ENCODE measurements at regions not wholly inside any gene's neighbourhood (a gene's known extent, or its start where the extent isn't known, plus 50 kb on each side); places are given as distances from the start of the nearest gene placed in this dataset.
"Not testable (repeated sequence)": the region's sequence is repeated elsewhere in the genome, so short reads cannot be mapped to it uniquely, and the experiment has no call there.

DNA sequence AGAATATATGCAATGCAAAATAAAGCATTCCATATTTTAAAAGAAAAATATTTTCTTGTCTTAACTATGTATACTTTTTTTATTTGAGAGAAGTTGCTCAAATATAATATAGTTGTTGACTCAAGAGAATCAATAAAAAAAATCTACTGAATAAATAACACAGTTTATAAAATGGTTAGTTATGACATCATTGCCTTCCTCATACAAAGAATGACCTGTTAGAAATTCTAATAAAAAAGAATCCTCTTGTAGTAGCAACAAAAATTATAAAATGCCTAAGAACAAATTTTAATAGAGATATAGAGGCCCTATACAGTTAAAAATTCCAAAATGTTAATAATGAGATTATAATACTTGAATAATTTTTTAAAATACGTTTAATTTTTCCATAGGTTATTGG, 96.5 kb upstream of the AHI1 start:
- Mint-ChIP-seq H3K36me3 (peaks cover 1% of the 10 kb centered on the region), H3K9me3 (peaks cover 4% of the 10 kb centered on the region), H3K27me3 (no peaks in the 10 kb centered on the region), H3K4me1 (no peaks in the 10 kb centered on the region), H3K27ac (no peak overlapping the region), H3K4me3 (no peak overlapping the region)

DNA sequence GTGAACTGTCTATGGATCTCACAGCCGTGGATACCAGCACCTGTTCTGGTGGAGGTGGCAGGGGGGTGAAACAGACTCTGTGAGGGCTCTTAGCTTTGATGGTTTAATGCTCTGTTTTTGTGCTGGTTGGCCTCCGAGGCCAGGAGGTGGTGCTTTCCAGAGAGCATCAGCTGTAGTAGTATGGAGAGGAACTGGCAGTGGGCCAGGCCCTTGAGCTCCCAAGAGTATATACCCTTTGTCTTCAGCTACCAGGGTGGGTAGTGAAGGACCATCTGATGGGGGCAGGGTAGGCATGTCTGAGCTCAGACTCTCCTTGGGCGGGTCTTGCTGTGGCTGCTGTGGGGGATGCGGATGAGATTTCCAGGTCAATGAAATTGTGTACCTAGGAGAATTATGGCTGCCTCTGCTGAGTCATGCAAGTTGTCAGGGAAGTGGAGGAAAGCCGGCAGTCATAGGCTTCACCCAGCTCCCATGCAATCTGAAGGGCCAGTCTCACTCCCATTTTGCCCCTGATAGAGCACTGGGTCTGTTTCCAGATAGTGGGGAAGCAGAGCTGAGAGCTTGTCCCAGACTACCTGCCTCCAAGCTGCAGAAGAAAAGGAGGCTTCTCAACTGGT, 102.7 kb upstream of the AHI1 start:
- H3K27me3 Mint-ChIP-seq, result no peaks in the 10 kb centered on the region
- no peaks in the 10 kb centered on the region for H3K4me1 Mint-ChIP-seq
- H3K36me3 Mint-ChIP-seq, result peaks cover 6% of the 10 kb centered on the region
- H3K4me3 Mint-ChIP-seq, result no peak overlapping the region
- no peak overlapping the region for H3K27ac Mint-ChIP-seq
- H3K9me3 Mint-ChIP-seq, result peaks cover 4% of the 10 kb centered on the region

DNA sequence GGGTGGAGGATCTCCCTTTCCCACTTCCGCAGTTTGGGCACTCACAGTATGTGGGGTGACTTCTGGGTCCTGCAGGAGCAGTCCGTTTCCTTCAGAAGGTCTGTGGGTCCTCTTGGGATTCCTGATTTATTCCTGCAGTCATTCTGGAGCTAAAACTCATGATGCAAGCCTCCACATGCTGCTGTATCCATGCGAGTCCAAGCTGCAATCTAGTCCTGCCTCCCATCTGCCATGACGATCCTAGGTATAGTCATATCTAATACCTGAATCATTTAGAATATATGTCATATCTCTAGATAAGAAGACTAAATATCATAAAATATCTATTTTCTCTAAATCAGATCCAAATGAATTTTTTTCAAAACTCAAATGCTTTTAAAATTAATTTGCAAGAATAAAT, 103.4 kb upstream of the AHI1 start:
- Mint-ChIP-seq H3K27me3 (no peaks in the 10 kb centered on the region), H3K36me3 (peaks cover 6% of the 10 kb centered on the region), H3K9me3 (peaks cover 4% of the 10 kb centered on the region), H3K27ac (no peak overlapping the region), H3K4me1 (no peaks in the 10 kb centered on the region), H3K4me3 (no peak overlapping the region)

DNA sequence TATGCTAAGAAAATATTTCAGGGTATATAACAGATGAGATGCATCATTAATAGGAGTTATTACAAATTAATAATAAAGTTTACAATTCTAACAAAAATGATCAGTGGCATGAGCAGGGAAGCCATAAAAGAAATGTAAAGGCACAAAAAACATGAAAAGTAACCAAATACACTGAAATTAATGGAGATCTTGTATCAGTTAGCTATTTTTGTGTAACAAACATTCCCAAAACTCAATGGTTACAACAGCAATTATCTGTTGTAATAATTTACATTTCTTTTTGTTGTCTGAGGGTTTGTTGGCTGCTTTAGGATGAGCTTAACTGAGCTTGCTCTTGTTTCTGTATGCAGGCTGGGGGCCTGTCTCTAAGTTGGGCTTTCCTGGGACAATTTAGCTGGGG, 104.3 kb upstream of the AHI1 start:
- Mint-ChIP-seq H3K9me3 (peaks cover 4% of the 10 kb centered on the region), H3K36me3 (peaks cover 6% of the 10 kb centered on the region), H3K27me3 (no peaks in the 10 kb centered on the region), H3K4me1 (peaks cover 5% of the 10 kb centered on the region), H3K27ac (no peak overlapping the region), H3K4me3 (no peak overlapping the region)

DNA sequence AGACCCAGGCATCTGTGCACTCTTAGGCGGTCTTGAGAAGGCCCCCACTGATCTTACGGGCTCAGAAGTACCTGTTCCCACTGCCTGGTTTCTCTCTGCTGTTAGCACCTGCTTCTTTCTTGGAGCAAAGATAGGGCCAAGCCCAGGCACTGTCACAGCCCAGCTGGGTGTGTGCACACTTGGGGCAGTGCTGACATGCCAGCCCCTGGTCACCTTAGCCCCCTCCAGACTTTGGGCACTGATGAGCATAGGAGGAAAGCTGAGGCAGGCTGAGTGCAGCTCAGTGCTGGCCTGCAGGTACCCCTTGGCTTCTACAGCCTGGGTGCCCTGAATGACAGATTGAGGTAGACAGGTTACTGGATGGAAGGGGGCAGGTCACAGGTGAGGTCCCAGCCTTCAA, 105.7 kb upstream of the AHI1 start:
- peaks cover 2% of the 10 kb centered on the region for H3K9me3 Mint-ChIP-seq
- peaks cover 5% of the 10 kb centered on the region for H3K4me1 Mint-ChIP-seq
- H3K27ac Mint-ChIP-seq, result no peak overlapping the region
- no peaks in the 10 kb centered on the region for H3K27me3 Mint-ChIP-seq
- peaks cover 6% of the 10 kb centered on the region for H3K36me3 Mint-ChIP-seq
- H3K4me3 Mint-ChIP-seq, result no peak overlapping the region

DNA sequence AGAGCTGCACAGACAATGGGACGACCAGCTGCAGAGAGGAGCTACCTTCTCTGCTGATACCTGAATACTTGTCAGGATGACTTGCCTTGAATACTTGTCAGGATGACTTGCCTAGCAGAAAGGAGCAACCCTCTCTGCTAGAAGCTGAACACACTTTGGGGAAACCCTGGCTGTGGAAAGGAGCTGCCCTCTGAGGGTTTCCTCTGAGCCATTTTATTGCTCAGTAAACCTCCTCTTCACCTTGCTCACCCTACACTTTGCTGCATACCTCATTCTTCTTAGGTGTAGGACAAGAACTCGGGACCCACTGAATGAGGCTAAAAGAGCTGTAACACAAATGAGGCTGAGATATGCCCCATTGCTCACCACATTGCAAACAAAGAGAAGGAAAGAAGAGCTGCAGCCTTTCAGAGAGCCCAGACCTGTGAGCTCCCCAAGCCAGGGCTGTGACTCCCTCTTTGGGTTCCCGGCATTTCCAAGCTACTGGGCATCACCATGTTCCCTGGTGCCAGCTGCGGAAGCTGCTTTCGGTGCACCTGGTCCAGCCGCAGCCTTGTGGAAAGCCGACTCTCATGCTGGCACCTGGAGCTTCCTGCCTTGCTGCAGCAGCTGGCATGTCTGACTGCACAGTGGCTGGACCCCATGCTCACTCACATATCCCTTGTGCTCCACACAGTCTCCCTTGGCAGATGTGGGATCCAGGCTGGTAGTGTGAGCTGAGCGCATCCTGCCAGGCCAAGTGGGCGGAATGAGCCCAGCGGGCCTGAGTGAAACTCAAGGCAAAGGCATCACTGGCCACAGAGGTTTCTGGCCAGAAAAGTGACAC, 106.7 kb upstream of the AHI1 start:
- H3K4me3 Mint-ChIP-seq, result no peak overlapping the region
- peaks cover 5% of the 10 kb centered on the region for H3K4me1 Mint-ChIP-seq
- H3K27me3 Mint-ChIP-seq, result no peaks in the 10 kb centered on the region
- peaks cover 6% of the 10 kb centered on the region for H3K36me3 Mint-ChIP-seq
- H3K27ac Mint-ChIP-seq, result no peak overlapping the region
- no peaks in the 10 kb centered on the region for H3K9me3 Mint-ChIP-seq

DNA sequence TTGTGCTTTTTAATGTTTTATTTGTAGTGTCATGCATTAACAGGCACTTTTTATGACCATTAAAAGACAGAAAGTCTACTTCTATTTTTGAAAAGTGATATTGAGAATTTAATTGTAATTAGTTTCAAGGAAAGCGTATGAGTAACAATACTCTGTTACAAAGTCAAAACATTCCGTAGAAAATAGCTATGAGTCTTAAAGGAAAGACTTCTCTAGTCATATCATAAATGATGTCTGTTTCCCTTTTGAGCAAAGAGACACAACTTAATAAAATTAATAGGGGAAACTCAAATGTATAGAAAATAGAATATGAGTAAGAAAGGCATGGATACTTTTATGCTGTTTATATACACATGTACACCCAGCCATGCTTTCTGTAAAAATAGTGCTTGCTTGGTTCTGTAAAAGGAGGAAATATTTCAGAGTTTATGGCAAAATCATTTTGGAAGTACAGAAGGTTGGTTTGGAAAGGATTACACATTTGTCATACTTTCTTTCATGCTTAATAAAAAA, 107.8 kb upstream of the AHI1 start:
- peak overlapping the region; percentile 74 for H3K27ac Mint-ChIP-seq
- H3K4me1 Mint-ChIP-seq, result peaks cover 5% of the 10 kb centered on the region
- no peak overlapping the region for H3K4me3 Mint-ChIP-seq
- H3K36me3 Mint-ChIP-seq, result no peaks in the 10 kb centered on the region
- H3K27me3 Mint-ChIP-seq, result no peaks in the 10 kb centered on the region
- no peaks in the 10 kb centered on the region for H3K9me3 Mint-ChIP-seq

DNA sequence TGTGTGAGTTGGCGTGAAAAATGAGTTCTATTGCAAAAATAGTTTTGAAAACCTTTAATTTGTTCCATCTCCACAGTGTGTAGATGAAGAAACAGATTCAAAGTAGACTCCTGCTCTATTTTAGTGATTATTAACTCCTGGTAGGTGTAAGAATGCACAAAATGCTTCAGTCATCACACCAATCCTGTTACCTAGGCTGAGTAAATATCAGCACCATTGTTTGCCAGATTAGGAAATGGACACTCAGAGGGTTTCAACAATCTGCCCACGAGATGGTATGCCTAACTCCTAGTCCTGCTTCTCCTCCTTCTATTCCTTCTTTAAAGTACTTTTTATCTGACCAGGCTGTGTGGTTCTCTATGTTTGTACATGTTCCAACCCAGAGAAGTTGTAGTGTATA, 108.9 kb upstream of the AHI1 start:
- Mint-ChIP-seq H3K4me1 (peaks cover 5% of the 10 kb centered on the region), H3K27me3 (no peaks in the 10 kb centered on the region), H3K4me3 (no peak overlapping the region), H3K9me3 (no peaks in the 10 kb centered on the region), H3K27ac (peak overlapping the region; percentile 47), H3K36me3 (no peaks in the 10 kb centered on the region)

DNA sequence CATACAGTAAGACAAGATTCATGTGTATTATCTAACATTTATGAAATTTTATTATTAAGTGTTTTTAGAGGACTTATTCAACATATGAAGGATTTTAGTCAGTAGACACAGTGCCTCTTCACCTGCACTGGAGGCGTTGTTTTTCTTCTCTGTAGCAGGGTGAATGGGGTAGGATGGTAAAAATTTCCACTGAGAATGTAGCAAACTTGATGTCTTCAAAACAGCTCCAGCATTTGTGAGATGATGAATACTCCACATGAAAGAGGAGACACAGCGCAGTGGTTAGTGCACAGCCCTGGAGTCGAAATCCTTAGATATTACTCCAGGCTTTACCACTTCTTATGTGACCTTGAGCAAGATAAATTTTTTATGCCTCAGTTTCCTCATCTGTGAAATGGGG, 110.5 kb upstream of the AHI1 start:
- Mint-ChIP-seq H3K4me1 (peaks cover 5% of the 10 kb centered on the region), H3K36me3 (no peaks in the 10 kb centered on the region), H3K4me3 (no peak overlapping the region), H3K27ac (no peak overlapping the region), H3K9me3 (no peaks in the 10 kb centered on the region), H3K27me3 (no peaks in the 10 kb centered on the region)

DNA sequence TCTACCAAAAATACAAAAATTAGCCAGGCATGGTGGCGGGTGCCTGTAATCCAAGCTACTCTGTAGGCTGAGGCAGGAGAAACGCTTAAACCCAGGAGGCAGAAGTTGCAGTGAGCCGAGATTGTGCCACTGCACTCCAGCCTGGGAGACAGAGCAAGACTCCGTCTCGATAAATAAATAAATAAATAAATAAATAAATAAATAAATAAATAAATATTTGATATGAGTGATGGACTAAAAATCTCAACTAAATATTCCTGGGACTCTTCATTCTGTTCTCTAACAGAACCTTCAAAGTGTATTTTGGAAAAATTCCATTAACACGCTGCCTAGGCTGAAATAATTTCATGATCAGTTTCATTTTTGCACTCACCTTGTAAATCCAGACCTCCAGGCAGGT, 112.7 kb upstream of the AHI1 start:
- H3K27ac Mint-ChIP-seq, H3K27me3 Mint-ChIP-seq, H3K9me3 Mint-ChIP-seq, H3K36me3 Mint-ChIP-seq, H3K4me3 Mint-ChIP-seq, H3K4me1 Mint-ChIP-seq: not testable (repeated sequence)

DNA sequence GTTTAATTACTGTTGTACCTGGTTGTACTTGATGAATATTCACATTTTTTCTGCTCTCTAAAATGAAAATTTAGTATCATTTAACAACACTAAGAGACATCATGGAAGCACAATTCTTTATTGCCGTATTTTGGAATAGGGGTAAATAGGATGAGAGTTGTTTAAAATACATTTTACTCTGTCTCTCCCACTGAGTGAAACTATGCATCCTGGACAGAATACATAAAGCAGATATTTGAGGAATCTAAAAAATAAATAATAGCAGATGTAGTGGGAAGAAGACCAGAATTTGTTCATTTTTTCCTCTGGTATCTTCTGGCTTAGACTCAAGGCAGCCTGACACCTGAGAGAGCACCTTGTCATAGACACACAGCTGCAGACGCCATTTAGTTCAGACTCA, 119.1 kb upstream of the AHI1 start:
- Mint-ChIP-seq H3K27ac (no peak overlapping the region), H3K27me3 (no peaks in the 10 kb centered on the region), H3K9me3 (no peaks in the 10 kb centered on the region), H3K4me1 (no peaks in the 10 kb centered on the region), H3K4me3 (no peak overlapping the region), H3K36me3 (no peaks in the 10 kb centered on the region)

DNA sequence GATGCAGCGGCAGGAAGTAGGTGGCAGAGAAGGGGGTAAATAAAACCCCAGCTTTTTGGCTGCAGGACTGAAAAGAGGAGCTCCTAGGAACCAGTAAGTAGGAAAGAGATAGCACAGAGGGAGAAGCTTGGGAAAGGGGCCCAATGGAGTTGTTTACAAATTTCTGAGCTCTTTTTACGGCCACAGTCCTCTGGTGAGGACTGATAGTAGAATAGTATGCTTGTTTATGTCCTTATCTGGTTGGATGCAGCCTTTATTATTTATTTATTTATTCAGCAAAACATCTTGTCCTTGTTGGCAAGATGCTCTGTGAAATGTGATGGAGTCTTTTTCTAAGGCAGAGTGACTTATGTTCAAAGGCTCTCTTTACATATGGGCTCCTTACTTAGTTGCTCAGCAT, 119.7 kb upstream of the AHI1 start:
- Mint-ChIP-seq H3K4me1 (no peaks in the 10 kb centered on the region), H3K9me3 (no peaks in the 10 kb centered on the region), H3K27me3 (no peaks in the 10 kb centered on the region), H3K27ac (no peak overlapping the region), H3K36me3 (no peaks in the 10 kb centered on the region), H3K4me3 (no peak overlapping the region)

DNA sequence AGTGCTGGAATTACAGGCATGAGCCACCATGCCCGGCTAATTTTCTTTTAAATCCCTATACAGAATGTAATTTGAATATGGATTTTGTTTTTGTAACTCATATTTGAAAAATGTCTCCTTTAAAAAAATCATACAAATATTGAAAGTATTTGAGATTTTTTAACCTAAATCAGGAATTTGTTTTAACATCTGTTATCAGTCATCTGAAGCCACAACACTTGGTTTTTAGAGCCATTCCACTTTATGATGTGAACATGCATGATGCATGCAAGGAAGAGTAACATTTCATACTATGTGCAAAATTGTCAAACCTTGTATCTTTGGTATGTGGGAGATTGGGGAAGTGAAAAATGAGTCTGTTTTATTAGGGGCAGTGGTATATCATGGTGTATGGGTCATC, 124.5 kb upstream of the AHI1 start:
- H3K36me3 Mint-ChIP-seq, result peaks cover 1% of the 10 kb centered on the region
- no peaks in the 10 kb centered on the region for H3K27me3 Mint-ChIP-seq

DNA sequence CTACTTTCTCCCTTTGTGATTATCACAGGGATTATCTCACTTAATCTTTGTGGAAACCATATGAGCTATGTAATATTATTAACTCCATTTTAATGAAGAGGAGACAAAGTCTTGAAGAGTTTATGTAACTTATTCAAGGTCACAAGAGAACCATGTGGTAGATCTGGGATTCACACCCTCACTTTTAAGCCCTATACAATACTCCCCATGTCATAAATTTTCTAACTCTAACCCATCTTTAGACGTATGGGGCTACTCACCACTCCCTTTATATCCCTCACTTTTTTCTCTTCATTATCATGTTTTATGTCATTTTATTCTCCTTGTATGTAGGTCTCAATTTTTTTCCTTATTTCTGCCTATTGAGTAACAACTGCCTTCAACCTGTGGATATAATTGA, 126.4 kb upstream of the AHI1 start:
- Mint-ChIP-seq H3K4me1 (peaks cover 30% of the 10 kb centered on the region), H3K27me3 (no peaks in the 10 kb centered on the region), H3K27ac (peak overlapping the region; percentile 96), H3K36me3 (peaks cover 1% of the 10 kb centered on the region), H3K9me3 (peaks cover 5% of the 10 kb centered on the region), H3K4me3 (peak overlapping the region; percentile 66)

More for the DNA sequence above, 124.5 kb upstream of the AHI1 start:
- Mint-ChIP-seq H3K4me1 (peaks cover 24% of the 10 kb centered on the region), H3K27ac (no peak overlapping the region), H3K4me3 (no peak overlapping the region), H3K9me3 (peaks cover 5% of the 10 kb centered on the region)

DNA sequence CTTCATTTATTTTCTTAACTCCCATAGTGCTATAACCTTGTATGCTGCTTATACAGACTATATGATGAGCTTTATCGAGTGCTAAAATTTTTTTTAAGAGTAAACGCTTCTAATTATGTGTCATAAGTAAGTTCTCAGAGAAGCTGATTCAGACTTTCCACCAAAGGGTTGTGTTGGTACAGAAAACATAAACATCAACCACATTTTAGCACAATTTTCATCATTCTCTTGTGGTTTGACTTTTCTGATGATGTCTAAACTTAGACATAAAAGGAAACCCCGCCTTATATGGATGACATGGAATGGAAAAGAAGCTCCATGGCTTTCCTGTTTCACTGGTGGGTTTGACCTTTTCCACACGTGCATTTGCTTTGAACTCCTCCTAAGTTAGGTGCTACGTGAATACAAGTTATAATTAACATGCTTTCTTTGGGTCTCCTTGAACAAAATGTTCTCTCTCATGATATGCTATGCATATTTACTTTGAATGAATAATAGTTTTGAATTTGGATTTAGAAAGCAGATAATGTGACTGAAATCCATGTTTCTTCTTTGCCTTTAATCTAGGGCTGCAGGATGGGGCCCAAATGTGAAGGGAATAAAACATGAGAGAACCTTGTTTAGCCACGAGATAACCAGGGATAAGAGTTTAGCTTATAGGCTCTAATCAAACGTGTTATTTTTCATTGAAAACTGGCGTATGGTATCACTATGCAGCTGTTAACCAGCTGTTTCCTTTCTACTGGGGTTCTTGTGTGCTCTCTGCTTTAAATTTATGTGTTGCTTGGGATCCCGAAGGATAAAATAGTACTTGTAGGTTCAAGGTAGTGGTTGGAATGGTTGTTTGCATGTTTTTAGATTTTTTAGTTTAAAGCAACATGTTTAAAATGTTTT, 127.1 kb upstream of the AHI1 start:
- Mint-ChIP-seq H3K27me3 (no peaks in the 10 kb centered on the region), H3K4me3 (peak overlapping the region; percentile 66), H3K36me3 (peaks cover 1% of the 10 kb centered on the region), H3K9me3 (peaks cover 5% of the 10 kb centered on the region), H3K27ac (peak overlapping the region; percentile 96), H3K4me1 (peaks cover 30% of the 10 kb centered on the region)

DNA sequence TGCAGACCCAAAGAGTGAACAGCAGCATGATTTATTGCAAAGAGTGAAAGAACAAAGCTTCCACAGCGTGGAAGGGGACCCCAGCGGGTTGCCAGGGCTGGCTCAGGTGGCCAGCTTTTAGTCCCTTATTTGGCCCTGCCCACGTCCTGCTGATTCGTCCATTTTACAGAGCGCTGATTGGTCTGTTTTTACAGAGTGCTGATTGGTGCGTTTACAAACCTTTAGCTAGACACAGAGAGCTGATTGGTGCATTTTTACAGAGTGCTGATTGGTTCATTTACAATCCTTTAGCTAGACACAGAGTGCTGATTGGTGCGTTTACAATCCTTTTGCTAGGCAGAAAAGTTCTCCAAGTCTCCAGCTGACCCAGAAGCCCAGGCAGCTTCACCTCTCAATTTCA, 128.5 kb upstream of the AHI1 start:
- not testable (repeated sequence) for H3K27me3 Mint-ChIP-seq, H3K9me3 Mint-ChIP-seq, H3K27ac Mint-ChIP-seq, H3K36me3 Mint-ChIP-seq, H3K4me3 Mint-ChIP-seq
- H3K4me1 Mint-ChIP-seq, result peaks cover 30% of the 10 kb centered on the region

Data from activated naive CD4-positive, alpha-beta T cell treated with anti-CD3 and anti-CD28 coated beads, Interleukin-2, amount 50 U/mL, for 24 hours (primary cell).